ENCODE measurements at regions not wholly inside any gene's neighbourhood (a gene's known extent, or its start where the extent isn't known, plus 50 kb on each side); places are given as distances from the start of the nearest gene placed in this dataset.

- TF ChIP-seq ZFX (IDR thresholded peaks at IDR 0.05) = no peak
- TF ChIP-seq CTCF (conservative IDR thresholded peaks at IDR 0.05) = no peak
Observed at GRCh38 chr1:93784538-93784937, 94.5 kb downstream of the DNTTIP2 start.
